RWPE1 (cell line): ENCODE measurements at regions not wholly inside any gene's neighbourhood (a gene's known extent, or its start where the extent isn't known, plus 50 kb on each side); places are given as distances from the start of the nearest gene placed in this dataset.

Experiments used
- CTCF ChIA-PET: fragments of 350-600 bp; sonication (Branson Sonifier 250); formaldehyde crosslinking; extraction: SDS; loops from one replicate; lab custom pipeline; 2021; lab: Yijun Ruan, JAX
- POLR2A ChIA-PET: fragments of 400-600 bp; formaldehyde crosslinking; extraction: SDS; loops from one replicate; lab custom pipeline; 2020; ENCODE audit warnings: antibody characterized with exemption; ENCODE audit not compliant: low non-redundant PET; lab: Yijun Ruan, JAX
- DNase-seq: peaks from one replicate; pipeline ENCODE4 v3.0.0; 2012; ENCODE audit warnings: low spot score
- H3K27ac ChIP-seq: fragments of 450-650 bp; 2 replicates; pipeline ENCODE4 v1.5.1; 2017
- TF ChIP-seq, protein P1 (sequence below): fragments of 450-650 bp; conservative IDR thresholded peaks from 2 replicates; pipeline ENCODE4 v1.5.1; 2017; ENCODE audit warnings: low read depth, mild to moderate bottlenecking

DNA sequence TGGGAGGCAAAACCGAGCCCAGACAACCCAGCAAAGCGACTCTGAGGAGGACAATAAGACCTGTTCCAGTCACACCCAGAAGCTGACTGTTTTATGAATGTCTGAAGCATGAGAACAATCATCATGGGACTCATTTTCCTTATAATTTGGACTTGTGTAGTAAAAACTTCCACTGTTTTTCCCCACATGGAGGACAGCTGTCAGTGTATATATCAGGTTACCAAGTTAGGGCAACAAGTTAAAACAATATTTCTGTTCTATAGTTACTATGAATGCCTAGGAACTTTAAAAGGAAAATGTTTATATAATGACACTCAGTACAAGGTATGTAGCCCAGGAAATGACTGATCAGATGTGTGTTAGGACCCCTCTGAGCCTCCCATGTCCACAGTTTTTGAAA lies 528.2 kb upstream of the TSPY4 start:
- ChIA-PET CTCF (no interaction called here), POLR2A (no interaction called here)
- TF ChIP-seq, protein P1, sequence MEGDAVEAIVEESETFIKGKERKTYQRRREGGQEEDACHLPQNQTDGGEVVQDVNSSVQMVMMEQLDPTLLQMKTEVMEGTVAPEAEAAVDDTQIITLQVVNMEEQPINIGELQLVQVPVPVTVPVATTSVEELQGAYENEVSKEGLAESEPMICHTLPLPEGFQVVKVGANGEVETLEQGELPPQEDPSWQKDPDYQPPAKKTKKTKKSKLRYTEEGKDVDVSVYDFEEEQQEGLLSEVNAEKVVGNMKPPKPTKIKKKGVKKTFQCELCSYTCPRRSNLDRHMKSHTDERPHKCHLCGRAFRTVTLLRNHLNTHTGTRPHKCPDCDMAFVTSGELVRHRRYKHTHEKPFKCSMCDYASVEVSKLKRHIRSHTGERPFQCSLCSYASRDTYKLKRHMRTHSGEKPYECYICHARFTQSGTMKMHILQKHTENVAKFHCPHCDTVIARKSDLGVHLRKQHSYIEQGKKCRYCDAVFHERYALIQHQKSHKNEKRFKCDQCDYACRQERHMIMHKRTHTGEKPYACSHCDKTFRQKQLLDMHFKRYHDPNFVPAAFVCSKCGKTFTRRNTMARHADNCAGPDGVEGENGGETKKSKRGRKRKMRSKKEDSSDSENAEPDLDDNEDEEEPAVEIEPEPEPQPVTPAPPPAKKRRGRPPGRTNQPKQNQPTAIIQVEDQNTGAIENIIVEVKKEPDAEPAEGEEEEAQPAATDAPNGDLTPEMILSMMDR = no peak
- no peak for DNase-seq
- H3K27ac ChIP-seq = no peak overlapping the region

DNA sequence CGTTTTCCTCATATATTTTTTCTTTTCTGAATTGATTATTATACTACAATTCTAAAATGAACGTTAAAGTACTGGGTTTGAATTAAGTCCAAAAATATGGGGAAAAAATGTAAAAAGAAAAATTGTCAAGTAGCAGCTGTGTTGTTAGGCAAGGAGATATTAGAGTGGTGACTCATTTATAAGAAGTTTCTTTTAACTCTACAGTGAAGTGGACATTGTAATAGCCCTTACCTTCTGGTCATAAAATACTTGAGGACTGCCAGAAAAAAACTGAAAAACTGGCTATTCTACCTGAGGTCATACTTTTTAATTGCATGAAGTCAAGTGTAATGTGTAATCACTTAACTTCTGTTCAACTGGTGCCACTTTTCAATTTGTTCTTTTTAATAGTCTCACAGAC lies 523.1 kb upstream of the TSPY4 start:
- CTCF ChIA-PET = no interaction called here
- DNase-seq = no peak
- TF ChIP-seq, protein P1 = no peak
- POLR2A ChIA-PET = no interaction called here
- H3K27ac ChIP-seq = no peak overlapping the region

DNA sequence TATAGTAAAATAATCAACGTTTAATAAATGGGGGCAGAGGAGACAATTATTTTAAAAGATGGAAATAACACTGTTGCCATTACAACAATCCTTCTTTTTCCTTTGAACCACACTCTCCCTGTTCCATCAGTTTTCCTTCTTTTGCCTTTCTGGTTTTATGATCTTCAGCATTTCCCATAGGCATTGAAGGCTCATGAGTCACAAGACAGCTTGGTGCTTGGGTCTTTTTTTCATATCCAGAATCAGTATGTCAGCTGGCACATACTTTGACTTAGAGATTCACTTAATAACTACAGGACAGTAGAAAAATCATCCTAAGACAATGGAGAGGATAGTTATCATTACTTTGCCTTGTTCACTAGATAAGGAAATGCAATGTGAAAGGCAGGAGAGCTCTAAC lies 521.6 kb upstream of the TSPY4 start:
- TF ChIP-seq, protein P1 = no peak
- POLR2A ChIA-PET = no interaction called here
- DNase-seq = no peak
- CTCF ChIA-PET = no interaction called here
- H3K27ac ChIP-seq = no peak overlapping the region

DNA sequence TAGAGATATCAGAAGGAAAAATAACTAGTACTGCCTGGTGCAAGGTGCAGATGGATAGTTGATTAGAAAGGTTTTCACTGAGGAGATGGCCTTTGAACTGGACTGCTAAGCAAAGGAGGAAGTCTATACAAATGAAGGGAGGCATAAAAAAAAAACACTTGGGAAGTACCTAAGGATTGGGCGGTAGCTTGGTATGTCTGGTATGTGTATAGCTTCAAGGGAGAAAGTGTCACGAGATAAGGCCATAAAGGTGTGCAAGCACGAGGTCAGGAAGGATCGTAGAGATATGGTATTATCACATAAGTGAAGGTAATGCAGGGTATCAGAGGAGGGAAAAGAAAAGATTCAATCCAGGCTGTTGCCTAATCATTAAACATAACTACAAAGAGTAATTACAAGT lies 517.2 kb upstream of the TSPY4 start:
- no peak overlapping the region for H3K27ac ChIP-seq
- POLR2A ChIA-PET = no interaction called here
- no peak for DNase-seq
- CTCF ChIA-PET = no interaction called here
- TF ChIP-seq, protein P1 = no peak

DNA sequence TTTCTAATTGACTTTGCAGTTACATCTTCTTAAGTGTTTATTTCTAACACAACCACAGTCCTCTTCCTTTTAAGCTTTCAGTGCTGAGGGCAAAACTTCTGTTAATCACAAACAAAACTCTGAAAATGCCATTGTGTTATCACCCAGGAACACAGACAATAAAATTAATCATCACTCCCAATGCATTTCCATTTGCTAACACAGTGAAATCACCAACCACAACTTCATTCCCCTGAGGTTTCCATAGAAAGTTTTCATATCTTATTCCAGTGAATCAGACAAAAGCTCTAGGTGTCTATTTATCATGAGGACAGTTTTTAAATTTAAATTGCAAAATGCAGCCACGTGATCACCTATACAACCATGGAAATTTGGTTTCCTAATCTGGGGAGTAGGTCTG lies 516.2 kb upstream of the TSPY4 start:
- ChIA-PET CTCF (no interaction called here), POLR2A (no interaction called here)
- DNase-seq = no peak
- no peak overlapping the region for H3K27ac ChIP-seq
- TF ChIP-seq, protein P1 = no peak

DNA sequence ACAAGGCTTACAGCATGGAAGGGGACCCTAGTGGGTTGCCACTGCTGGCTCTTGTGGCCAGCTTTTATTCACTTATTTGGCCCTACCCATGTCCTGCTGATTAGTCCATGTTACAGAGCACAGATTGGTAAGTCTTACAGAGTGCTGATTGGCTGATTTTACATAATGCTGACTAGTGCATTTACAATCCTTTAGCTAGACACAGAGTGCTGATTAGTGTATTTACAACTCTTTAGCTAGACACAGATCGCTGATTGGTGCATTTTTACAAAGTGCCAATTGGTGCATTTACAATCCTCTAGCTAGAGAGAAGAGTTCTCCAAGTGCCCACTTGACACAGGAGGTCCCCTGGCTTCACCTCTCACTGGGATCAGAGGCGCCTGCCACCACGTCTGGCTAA lies 485.0 kb upstream of the TSPY4 start:
- DNase-seq = no peak
- CTCF ChIA-PET = no interaction called here
- POLR2A ChIA-PET = no interaction called here
- no peak overlapping the region for H3K27ac ChIP-seq
- TF ChIP-seq, protein P1 = no peak

DNA sequence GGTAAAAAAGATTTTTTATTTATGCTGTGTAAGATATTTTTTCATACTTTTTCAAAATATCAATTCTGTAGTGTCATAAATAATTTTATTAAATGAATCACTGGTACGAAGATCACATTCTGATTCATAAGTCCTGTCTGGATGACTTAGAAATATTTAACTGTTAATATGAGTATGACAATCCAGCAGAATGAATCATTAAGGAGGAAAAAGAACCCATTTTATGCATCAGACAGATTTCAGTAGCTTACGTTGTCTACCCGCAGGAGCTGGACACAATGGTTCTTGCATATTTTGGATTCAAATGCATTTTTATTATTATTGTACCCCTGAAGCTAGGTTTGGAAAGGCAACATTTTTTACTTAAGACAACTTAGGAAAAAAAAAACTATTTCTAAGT lies 448.9 kb upstream of the TSPY4 start:
- no peak overlapping the region for H3K27ac ChIP-seq
- TF ChIP-seq, protein P1 = no peak
- ChIA-PET POLR2A (no interaction called here), CTCF (no interaction called here)
- DNase-seq = no peak
